ENCODE measurements at regions not wholly inside any gene's neighbourhood (a gene's known extent, or its start where the extent isn't known, plus 50 kb on each side); places are given as distances from the start of the nearest gene placed in this dataset.
"Not testable (repeated sequence)": the region's sequence is repeated elsewhere in the genome, so short reads cannot be mapped to it uniquely, and the experiment has no call there.

- TF ChIP-seq POLR2AphosphoS5 (IDR thresholded peaks at IDR 0.05; ENCODE audit: insufficient read depth in 1 of 2, low read depth in 1 of 2) (no peak), POLR2A (IDR thresholded peaks at IDR 0.05) (no peak), CTCF (IDR thresholded peaks at IDR 0.05) (no peak)
- H3K4me1 ChIP-seq = no peaks in the 10 kb centered on the region
- intact Hi-C loops (cut with DNase I) = no loop called here
Measured at GRCh38 chr5:50343715-50344114, 97.4 kb downstream of the EMB start.

GRCh38 chr5:50340757-50341156, 100.3 kb downstream of the EMB start:
- no peak for TF ChIP-seq POLR2AphosphoS5 (IDR thresholded peaks at IDR 0.05; ENCODE audit: insufficient read depth in 1 of 2, low read depth in 1 of 2)
- no peak for TF ChIP-seq CTCF (IDR thresholded peaks at IDR 0.05)
- TF ChIP-seq POLR2A (IDR thresholded peaks at IDR 0.05) = no peak
- no peaks in the 10 kb centered on the region for H3K4me1 ChIP-seq
- intact Hi-C loops (cut with DNase I) = no loop called here
- no peaks in the 10 kb centered on the region for H3K27me3 ChIP-seq
- no peak for DNase-seq (ENCODE audit: extremely low spot score in 2 of 2)
- H3K27ac ChIP-seq = no peak overlapping the region
- no peaks in the 10 kb centered on the region for H3K9me3 ChIP-seq
- no peak overlapping the region for H3K4me3 ChIP-seq
- H3K36me3 ChIP-seq = no peaks in the 10 kb centered on the region

More at GRCh38 chr5:50343715-50344114, 97.4 kb downstream of the EMB start:
- no peaks in the 10 kb centered on the region for H3K36me3 ChIP-seq
- no peaks in the 10 kb centered on the region for H3K27me3 ChIP-seq
- no peak overlapping the region for H3K27ac ChIP-seq
- no peak overlapping the region for H3K4me3 ChIP-seq
- H3K9me3 ChIP-seq = no peaks in the 10 kb centered on the region
- DNase-seq (ENCODE audit: extremely low spot score in 2 of 2) = no peak

GRCh38 chr5:50330633-50331032, 110.5 kb downstream of the EMB start:
- H3K27me3 ChIP-seq; intact Hi-C loops (cut with DNase I); H3K9me3 ChIP-seq: not testable (repeated sequence)

GRCh38 chr5:50328193-50328729, 112.8 kb downstream of the EMB start:
- Histone ChIP-seq H3K9me3 (no peaks in the 10 kb centered on the region), H3K27ac (no peak overlapping the region), H3K27me3 (no peaks in the 10 kb centered on the region), H3K4me1 (no peaks in the 10 kb centered on the region), H3K4me3 (no peak overlapping the region), H3K36me3 (no peaks in the 10 kb centered on the region)
- intact Hi-C loops (cut with DNase I) = no loop called here
- no peak for DNase-seq (ENCODE audit: extremely low spot score in 2 of 2)
- TF ChIP-seq POLR2A (IDR thresholded peaks at IDR 0.05) (no peak), POLR2AphosphoS5 (IDR thresholded peaks at IDR 0.05; ENCODE audit: insufficient read depth in 1 of 2, low read depth in 1 of 2) (no peak), CTCF (IDR thresholded peaks at IDR 0.05) (no peak)

More at GRCh38 chr5:50330633-50331032, 110.5 kb downstream of the EMB start:
- DNase-seq (ENCODE audit: extremely low spot score in 2 of 2); H3K36me3 ChIP-seq; H3K27ac ChIP-seq; H3K4me1 ChIP-seq; H3K4me3 ChIP-seq: not testable (repeated sequence)

GRCh38 chr5:50325237-50325832, 115.8 kb downstream of the EMB start:
- H3K4me3 ChIP-seq = no peak overlapping the region
- H3K9me3 ChIP-seq = no peaks in the 10 kb centered on the region
- H3K27ac ChIP-seq = no peak overlapping the region
- no peak for DNase-seq (ENCODE audit: extremely low spot score in 2 of 2)
- TF ChIP-seq CTCF (IDR thresholded peaks at IDR 0.05) (peak in 2 of 3 experiments; percentile 16 to 23), POLR2A (IDR thresholded peaks at IDR 0.05) (no peak)
- intact Hi-C loops (cut with DNase I) = no loop called here
- no peaks in the 10 kb centered on the region for H3K27me3 ChIP-seq
- H3K4me1 ChIP-seq = no peaks in the 10 kb centered on the region
- H3K36me3 ChIP-seq = no peaks in the 10 kb centered on the region

Measured in vagina (tissue), 2 donors.